GM12892 (cell line): ENCODE measurements at regions not wholly inside any gene's neighbourhood (a gene's known extent, or its start where the extent isn't known, plus 50 kb on each side); places are given as distances from the start of the nearest gene placed in this dataset.

Experiments used
- POLR2A ChIP-seq: IDR thresholded peaks from 2 replicates; pipeline ENCODE4 v1.6.1; 2011; ENCODE audit warnings: low read depth, low read length, control low read depth
- POLR2AphosphoS5 ChIP-seq: IDR thresholded peaks from 2 replicates; pipeline ENCODE4 v1.6.1; 2011; ENCODE audit warnings: low read depth, low read length, control low read depth
- TAF1 ChIP-seq: IDR thresholded peaks from 2 replicates; pipeline ENCODE4 v1.6.1; 2011; ENCODE audit warnings: low read depth, mild to moderate bottlenecking, control low read depth, low read length, borderline replicate concordance

GRCh38 chr11:16460508-16460907, 104.2 kb upstream of the SOX6 start:
- TF ChIP-seq POLR2A (no peak), POLR2AphosphoS5 (no peak), TAF1 (no peak)
